HG03378 (cell line): ENCODE measurements at regions not wholly inside any gene's neighbourhood (a gene's known extent, or its start where the extent isn't known, plus 50 kb on each side); places are given as distances from the start of the nearest gene placed in this dataset.
A peak's percentile ranks its signal among the peaks of the same experiment; 100 is the strongest.
"Not testable (repeated sequence)": the region's sequence is repeated elsewhere in the genome, so short reads cannot be mapped to it uniquely, and the experiment has no call there.

Experiments used
- ATAC-seq: cut with Tn5 transposase; IDR thresholded peaks from one replicate; pipeline ENCODE4 v1.9.1; 2021; ENCODE audit warnings: mild to moderate bottlenecking, moderate library complexity; ENCODE audit not compliant: unreplicated experiment

GRCh38 chr4:132344924-132345828, 803.9 kb upstream of the PCDH10 start:
- ATAC-seq = no peak

GRCh38 chr4:132346016-132346415, 803.1 kb upstream of the PCDH10 start:
- ATAC-seq = no peak

- ATAC-seq = not testable (repeated sequence)
These were observed 797.5 kb upstream of the PCDH10 start for GRCh38 chr4:132351606-132352005.

GRCh38 chr4:132382243-132382642, 766.9 kb upstream of the PCDH10 start:
- ATAC-seq = no peak

GRCh38 chr4:132383571-132384199, 765.4 kb upstream of the PCDH10 start:
- no peak for ATAC-seq

- no peak for ATAC-seq
These were observed 764.4 kb upstream of the PCDH10 start for GRCh38 chr4:132384709-132385108.

GRCh38 chr4:132386130-132386529, 763.0 kb upstream of the PCDH10 start:
- ATAC-seq = no peak

- ATAC-seq = no peak
These were observed 762.0 kb upstream of the PCDH10 start for GRCh38 chr4:132387060-132387459.

GRCh38 chr4:132395561-132395960, 753.5 kb upstream of the PCDH10 start:
- no peak for ATAC-seq

- no peak for ATAC-seq
These were observed 752.5 kb upstream of the PCDH10 start for GRCh38 chr4:132396636-132397035.

GRCh38 chr4:132417220-132417619, 731.9 kb upstream of the PCDH10 start:
- no peak for ATAC-seq

- no peak for ATAC-seq
These were observed 722.0 kb upstream of the PCDH10 start for GRCh38 chr4:132427125-132427524.

- no peak for ATAC-seq
These were observed 712.0 kb upstream of the PCDH10 start for GRCh38 chr4:132437117-132437516.

GRCh38 chr4:132445386-132445785, 703.7 kb upstream of the PCDH10 start:
- no peak for ATAC-seq

GRCh38 chr4:132457987-132458386, 691.1 kb upstream of the PCDH10 start:
- ATAC-seq = not testable (repeated sequence)

- peak; percentile 77 for ATAC-seq
These were observed 669.6 kb upstream of the PCDH10 start for GRCh38 chr4:132479543-132479942.

GRCh38 chr4:132488555-132488954, 660.5 kb upstream of the PCDH10 start:
- no peak for ATAC-seq

GRCh38 chr4:132493476-132493875, 655.6 kb upstream of the PCDH10 start:
- ATAC-seq = no peak

- ATAC-seq = not testable (repeated sequence)
These were observed 653.8 kb upstream of the PCDH10 start for GRCh38 chr4:132495267-132495812.

- no peak for ATAC-seq
These were observed 650.9 kb upstream of the PCDH10 start for GRCh38 chr4:132498215-132498614.

GRCh38 chr4:132502096-132502552, 647.0 kb upstream of the PCDH10 start:
- ATAC-seq = no peak

GRCh38 chr4:132504438-132504837, 644.7 kb upstream of the PCDH10 start:
- no peak for ATAC-seq
